Forelimb muscle (tissue), 1 donor: ENCODE measurements at regions not wholly inside any gene's neighbourhood (a gene's known extent, or its start where the extent isn't known, plus 50 kb on each side); places are given as distances from the start of the nearest gene placed in this dataset.

Source experiments
- DNase-seq: peaks from one replicate; pipeline ENCODE4 v3.0.0-alpha.2; 2013; ENCODE audit warnings: low read depth

DNA sequence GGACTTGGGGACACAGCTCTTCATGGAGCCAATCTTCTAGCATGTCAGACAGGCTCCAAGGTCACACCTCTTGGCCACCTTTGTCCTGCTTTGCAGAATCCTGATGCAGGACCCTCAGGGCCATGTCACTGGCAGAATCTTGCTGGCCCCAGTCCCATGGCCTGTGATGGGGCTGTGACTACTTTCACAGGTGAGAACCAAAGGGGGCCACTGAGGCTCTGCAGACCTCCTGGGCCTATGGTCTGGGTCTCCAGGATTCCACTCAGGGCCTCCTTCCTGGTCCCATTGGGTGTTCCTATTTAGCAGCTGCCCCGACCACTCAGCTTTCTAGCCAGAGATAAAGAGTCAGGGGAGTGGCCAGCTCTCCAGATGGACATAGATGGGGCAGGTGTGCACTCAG is 238.7 kb downstream of the MATN1 start:
- no peak for DNase-seq

DNA sequence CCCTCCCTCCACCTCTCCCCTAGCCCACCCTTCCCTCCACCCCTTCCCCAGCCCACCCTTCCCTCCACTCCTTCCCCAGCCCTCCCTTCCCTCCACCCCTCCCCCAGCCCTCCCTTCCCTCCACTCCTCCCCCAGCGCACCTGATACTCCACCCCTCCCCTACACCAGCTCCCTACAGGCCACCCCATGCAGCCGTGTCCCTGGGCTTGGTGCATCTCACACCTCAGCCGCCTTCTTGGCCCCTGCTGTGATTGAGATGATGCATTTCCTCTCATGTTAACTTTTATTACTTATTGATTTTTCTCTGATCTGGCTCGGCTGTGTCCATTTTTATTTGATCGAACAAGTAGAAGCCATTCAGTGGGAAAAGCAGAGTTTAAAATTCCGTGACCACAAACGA is 243.8 kb downstream of the MATN1 start:
- DNase-seq: no peak

DNA sequence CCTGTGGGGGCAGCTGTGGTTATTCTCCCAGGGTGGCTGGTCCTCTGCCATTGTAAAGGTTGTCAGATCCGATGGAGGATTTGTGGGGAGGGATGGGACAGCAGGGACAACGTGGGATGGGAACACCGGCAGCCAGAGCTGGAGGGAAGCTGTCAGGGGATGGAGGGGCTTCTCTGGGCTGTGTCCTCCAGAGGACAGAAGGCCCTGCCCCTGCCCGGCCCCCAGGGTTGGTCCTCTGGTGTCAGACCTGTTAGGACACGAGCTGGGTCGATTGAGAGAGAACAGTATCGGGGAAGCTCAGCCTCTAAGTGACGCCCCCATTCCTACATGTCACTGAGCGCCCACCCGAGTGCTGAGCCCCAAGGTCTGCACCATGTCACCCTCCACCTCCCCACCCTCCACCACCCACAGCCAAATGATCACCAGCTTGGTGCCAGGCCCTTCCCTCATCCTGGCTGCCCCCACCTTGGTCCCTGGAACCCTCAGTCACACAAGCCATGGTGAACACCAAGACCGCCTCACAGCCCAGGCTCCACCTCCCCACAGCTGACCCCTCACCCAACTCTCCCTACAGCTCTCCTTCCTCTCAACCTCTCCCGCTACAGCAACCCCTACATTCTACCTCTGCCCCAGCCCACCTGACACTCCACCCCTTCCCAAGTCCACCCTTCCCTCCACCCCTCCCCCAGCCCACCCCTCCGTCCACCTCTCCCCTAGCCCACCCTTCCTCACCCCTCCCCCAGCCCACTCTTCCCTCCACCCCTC is 244.4 kb downstream of the MATN1 start:
- DNase-seq: no peak

DNA sequence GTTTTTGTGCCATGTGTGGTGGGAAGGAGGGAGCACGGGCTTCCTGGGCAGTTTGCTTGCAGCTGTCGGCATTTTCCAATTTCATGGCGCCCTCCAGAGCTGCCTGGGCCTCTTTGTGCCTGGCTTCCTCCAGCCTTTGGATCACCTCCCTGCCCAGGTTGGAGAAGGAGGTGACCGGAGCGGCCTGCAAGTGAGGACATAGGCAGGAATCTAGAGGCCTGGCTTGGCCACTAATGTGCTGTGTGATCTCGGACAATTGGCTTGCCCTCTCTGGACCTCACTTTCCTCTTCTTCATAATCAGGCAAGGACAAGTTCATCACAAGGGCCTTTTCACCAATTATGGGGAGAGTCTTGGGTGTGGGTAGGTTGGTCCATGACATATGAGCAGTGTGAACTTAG is 245.1 kb downstream of the MATN1 start:
- no peak for DNase-seq

DNA sequence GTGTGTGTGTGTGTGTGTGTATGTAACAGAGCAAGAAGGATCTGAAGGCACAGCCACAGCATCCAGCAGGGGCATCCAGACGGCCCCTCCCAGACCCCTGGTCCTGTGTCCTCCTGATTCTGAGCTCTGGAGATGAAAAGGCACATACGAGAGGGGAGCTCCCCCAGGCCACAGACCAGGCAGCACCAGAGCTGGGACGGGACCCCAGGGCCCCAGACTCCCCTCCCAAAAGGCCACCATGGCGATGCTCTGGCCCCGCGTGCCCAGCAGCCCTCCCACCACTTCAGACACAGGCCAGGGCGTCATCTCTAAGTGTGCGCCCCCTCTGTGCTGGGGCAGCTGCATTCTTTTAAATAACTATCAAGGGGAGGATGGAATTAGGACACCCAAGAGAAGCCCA is 245.8 kb downstream of the MATN1 start:
- no peak for DNase-seq

DNA sequence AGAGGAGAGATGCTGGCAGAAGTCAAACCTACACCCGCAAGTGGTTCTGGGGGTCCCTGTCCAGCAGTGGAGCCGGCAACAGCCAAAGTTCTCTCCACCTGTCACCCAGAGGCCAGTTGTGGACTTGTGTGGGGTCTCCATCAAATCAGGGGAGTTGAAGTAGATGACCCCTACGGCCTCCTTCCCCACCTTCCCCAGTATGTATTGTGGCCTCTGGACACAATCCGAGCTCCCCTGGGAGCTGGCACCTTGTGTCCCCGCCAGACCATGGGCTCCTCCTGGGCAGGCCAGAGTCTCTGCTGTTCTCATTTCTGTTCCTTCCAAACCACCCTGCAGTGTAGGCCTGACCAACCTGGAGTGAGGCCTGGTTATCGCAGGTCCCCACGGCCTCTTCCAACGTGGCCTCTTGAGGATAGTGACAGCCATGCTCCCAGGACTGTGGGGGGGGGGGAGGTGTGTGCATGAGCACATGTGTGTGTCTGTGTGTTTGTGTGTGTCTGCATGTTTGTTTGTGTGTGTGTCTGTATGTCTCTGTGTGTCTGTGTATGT is 246.4 kb downstream of the MATN1 start:
- no peak for DNase-seq

DNA sequence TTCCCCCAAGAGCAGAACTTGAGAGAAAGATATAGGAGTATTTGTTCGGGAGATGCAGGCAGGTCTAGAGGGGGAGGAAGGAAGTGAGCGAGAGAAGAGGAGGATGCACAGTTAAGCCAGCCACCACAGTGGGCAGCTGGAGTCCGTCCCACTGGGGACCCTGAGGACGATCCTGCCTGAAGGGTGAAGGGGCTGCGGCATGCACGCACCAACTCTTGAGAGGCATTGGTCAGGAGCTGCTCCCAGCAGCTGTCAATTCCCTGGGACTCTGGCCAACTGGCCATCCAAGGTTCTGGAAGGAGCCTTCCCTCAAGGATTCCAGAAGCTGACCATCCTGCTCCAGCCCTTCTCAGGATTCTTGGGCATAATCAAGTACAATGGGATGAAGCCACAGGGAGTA is 246.9 kb downstream of the MATN1 start:
- DNase-seq: no peak

DNA sequence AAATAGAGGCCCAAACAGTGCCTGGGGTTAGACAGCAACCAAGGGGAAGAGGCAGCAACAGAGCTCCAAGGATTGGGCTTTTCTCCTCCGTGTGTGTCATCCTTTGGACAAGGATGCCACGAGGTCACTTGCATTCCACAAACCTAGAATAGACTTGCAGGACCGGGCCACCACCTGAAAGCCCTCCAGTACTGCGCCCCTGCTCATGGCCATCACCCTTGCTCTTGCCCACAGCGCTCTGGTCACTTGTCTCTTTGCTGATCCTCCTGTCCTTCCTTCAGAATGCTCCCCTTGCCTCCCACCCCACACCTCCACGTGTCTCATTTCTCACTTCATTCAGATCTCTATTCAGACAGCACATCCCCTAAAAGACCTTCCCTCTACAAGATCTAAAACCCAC is 247.4 kb downstream of the MATN1 start:
- DNase-seq: no peak

DNA sequence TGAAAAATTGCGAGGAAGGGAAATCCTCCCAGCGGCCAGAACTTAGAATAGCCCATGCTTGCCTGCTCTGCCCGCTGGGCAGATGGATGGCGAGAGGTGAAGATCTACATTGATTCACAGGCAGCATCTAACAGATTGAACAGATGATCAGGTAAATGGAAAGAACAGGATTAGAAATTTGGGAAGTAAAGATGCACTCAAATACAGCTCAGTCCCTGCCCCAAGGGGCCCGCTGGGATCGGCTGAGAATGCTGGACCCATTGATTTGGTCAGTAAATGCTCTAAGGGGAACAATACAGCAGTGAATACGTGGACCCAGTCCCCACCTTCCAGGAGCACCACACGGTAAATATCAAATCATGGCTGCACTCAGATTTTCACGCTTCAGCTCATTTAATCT is 248.2 kb downstream of the MATN1 start:
- no peak for DNase-seq

DNA sequence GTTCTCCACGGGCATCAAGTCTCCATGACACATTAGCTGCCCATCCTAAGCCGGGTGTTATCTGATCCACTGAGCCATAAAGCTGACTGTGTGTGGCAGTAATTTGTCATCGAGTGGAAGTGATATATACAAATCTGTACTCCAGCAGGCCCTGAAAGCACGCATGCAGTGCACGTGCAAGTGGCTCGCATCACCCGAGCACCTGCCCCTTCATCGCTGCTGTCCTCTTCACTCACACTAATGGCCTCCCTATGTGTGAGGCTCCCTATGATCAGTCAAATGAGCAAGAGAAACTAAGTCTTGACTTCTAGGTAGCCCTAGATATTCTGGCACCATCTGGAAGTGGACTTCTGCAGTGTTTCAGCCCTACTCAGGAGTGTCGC is 248.6 kb downstream of the MATN1 start:
- no peak for DNase-seq

DNA sequence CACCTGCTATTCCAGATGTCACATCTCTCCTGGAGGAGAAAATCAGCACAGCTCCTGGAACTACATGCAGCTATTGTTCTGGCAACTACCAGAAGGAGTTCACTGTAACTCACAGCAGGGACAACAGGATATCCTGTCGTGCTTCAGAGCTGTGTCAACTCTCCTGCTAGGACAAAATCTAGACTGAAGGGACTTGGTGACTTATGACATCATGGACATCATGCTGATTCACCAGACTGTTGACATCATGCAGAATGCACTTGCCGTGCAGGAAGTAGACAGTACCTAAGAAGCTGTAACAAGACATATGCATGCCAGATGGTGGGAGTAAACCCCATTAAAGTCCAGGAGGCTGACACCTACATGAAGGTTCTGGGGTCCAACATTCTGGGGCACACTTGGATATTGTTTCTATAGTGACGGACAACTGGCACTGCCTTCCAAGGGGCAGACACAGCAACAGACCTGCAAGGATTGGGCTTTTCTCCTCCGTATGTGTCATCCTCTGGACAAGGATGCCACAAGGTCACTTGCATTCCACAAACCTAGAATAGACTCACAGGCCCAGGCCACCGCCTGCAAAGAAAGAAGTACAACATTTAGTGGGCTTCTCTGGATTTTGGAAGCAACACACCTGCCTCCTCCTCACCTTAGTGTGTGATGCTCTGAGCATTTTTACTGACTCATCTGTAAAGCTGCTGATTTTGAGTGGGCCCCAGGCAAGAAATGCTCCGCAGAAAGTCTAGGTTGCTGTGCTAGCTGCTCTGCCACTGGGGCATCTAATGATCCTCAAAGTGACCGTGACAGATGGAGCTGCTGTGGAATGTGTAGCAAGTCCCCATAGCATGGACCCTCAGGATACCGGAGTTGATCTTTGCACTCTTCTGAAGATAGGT is 249.2 kb downstream of the MATN1 start:
- DNase-seq: no peak

DNA sequence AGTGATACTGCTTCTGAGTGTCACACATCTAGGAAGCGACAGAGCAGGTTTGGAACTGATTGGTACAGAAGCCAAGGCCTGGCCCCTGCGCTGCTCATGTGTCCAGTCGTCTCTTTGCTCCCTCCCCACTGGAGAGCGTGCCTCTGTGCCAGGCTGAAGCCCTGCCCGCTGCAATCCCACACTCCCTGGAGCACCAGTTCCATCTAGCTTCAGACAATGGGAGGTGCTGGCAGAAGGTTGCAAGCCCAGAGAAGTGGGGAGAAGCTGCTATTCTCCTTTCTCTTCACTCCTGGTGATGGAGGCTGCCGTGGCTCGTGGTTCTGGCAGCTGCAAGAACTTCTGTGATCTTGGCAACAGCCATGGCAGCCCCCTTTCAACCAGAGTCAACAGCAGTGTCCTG is 250.9 kb downstream of the MATN1 start:
- DNase-seq: no peak

DNA sequence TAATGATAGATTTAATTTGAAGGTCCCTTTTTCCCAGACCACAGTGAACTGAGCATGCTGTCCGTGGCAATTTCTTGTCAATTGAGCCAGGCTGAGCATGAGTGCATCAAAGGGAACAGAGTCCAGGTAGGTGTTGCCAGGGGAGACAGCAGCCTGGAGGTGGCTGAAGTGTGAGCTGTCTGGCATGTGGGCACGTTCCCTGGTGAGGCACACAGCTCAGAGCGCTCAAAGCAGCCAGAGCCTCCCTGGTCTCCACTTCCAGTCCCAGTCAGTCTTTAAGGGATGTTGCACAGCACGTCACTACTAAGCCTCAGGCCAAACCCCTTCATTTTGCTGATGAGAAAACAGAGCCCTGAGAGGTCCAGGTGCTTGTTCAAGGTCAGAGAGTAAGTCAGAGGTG is 251.4 kb downstream of the MATN1 start:
- DNase-seq: no peak

DNA sequence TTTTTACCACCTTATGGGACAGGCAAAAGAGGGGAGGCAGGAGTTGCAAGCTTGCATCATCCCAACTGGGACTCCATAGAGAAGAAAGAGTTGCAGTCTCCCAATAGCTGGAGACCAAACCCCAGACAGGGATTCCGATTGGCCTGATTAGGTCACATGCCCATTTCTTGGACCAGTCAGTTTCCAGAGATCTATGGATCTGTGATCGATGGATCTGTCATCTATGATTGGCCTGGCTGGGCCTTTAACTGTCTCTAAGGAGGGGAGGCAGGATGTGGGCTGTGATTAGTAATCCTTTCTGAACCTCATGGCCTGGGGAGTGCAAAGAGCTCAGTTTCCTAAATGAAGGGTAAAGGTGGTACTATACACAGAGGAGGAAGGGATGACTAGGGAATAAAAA is 252.1 kb downstream of the MATN1 start:
- DNase-seq: no peak

DNA sequence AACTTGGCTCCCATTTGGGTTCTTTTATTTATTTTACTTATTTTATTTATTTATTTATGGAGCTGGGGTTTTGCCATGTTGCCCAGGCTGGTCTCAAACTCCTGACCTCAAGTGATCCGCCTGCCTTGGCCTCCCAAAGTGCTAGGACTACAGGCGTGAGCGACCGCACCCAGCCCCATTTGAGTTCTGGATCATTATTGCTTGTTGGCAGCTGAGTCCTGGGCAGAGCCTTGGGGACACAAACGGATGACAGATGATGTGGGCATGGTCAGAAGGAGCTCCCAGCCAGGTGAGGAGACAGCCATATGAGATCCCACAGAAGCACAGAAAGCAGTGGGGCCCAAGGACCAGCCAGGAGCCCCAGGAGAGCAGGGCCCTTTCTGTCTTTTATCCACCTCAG is 254.0 kb downstream of the MATN1 start:
- DNase-seq: no peak

DNA sequence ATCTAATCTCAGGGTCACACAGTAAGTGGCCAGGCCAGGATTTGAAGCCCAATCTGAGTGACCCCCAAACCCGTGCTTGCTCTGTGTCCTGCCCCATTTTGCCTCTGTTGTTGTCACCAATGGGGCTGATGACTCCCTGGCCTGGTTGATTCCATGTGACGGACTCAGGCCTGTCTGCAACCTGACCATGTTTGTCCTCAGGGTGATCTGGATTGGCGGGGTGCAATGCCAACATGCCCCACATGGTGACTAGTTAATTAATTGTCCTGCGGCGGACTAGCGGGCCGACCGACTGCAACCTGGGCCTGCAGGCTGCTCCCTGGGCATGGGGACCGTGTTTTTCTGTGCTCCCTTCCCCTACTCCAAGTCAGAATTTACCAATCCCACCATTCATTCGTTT is 256.3 kb downstream of the MATN1 start:
- no peak for DNase-seq

DNA sequence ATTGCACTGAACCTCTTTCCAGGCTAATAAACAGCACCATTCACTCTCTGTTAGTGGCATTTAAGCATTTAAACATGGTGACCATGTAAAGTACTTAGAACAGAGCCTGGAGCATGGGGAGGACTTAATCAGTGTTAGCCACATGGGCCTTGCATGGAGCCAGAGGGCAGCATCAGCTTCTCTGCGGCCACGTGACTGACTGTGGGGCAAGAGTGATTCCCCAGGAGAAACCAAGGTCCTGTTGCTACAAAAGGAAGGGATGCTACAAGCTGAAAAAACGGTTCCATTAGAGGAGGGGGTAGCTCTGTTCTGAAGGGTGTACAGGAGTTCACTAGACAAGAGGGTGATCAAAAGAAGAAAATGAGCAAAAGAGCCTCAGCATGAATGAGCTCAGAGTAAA is 256.8 kb downstream of the MATN1 start:
- DNase-seq: no peak

DNA sequence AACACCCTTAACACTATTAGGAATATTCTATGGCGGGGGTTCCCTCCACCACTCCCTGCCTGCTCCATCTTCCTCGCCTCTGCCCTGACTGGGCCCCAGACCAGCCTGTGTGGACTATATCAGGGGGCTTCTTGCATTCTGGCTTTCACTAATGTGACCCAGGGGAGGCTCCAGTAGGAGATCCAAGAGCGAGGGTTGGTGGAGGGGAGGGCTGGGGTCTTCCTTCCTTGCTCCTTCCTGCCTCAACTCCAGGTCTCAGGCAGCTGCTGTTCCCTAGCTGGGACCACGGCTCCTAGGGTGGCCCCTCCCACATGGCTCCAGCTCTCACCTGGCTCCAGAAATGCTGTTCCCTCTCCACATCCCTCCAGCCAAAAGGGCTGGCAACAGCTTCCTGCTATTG is 257.4 kb downstream of the MATN1 start:
- no peak for DNase-seq

DNA sequence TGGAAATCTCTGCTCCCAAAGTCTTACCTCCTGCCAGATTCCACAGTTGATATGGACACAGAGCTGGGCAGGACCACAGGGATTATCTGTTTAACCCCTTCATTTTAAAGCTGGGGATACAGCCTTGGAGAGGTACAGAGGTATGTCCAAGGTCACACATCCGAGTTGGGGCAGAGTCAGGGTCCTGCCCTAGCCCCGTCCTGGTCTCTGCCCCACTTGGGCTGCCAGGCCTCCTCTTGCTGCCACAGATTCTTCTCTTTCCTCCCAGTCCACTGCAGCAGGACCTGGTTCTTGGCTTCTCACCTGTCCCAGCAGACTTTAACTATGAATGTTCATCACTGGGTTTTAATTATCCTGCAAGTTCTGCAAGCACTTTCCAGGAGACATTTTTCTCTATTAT is 258.3 kb downstream of the MATN1 start:
- no peak for DNase-seq

DNA sequence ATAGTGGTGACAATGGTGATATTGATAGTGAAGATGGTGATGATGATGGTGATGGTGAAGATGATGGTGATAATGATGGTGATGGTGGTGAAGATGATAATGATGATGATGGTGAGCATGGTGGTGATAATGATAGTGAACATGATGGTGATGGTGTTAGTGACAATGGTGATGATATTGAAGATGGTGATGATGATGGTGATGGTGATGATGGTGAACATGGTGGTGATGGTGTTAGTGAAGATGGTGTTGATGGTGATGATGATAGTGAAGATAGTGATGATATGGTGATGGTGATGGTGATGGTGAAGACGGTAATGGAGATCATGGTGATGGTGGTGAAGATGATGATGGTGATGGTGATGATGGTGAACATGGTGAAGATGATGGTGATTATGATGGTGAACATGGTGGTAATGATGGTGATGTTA is 259.2 kb downstream of the MATN1 start:
- DNase-seq: no peak

DNA sequence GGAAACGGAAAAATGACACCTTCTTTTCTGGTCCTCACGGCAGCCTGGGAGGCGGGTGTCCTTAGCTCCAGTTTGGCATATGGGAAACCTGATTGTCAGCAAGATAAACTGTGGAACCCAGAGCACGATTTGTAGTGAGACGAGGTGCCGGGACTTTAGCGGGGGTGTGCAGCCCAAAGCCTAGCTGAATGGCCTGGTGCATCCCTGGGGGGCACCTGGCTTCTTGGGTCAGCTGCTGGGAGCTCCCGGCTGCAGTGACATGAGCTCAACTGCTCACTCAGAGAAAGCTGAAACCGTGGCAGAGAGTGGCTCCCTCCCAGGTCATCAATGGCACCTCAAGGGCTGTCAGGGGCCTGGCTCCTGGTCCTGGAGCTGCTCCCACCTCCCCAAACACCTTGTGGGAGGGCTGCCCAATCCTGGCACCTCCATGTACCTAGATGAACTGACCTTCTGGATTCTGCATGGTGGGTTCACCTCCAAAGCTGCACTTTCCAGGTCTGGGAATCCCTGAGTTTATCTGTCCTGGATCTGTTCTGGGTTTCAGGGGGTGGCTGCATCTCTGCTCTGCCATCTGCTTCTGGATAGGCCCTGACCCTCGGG is 260.5 kb downstream of the MATN1 start:
- no peak for DNase-seq

DNA sequence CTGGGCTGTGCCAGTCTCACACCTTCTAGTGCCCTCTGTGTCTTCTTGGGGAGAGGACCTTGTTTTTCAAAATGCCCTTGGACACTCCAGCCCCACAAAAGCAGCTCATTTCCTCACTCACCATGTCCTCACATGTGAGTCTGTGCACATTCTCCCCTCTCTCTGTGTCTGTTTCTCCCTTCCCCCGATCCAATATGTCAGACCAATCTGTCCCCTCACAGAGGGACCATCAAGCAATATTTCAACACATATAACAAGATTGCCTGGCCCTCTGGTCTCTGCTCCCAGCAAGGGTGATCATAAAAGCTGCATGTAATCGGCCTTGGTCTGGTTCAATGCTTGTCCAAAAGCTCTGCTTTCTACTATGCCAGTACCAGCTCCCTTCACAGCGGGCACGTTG is 261.2 kb downstream of the MATN1 start:
- DNase-seq: no peak

DNA sequence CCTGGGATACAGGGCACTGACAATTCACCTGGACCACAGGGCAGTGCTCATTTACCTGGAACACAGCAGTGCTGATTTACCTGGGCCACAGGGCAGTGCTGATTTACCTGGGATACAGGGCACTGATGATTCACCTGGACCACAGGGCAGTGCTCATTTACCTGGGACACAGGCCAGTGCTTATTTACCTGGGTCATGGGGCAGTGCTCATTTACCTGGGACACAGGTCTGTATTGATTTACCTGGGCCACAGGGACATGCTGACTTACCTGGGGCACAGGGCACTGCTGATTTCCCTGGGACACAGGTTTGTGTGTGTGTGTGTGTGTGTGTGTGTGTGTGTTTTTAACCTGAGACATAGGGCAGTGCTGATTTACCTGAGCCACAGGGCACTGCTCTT is 261.7 kb downstream of the MATN1 start:
- DNase-seq: no peak
